GM13977 (cell line): ENCODE measurements at regions not wholly inside any gene's neighbourhood (a gene's known extent, or its start where the extent isn't known, plus 50 kb on each side); places are given as distances from the start of the nearest gene placed in this dataset.

ENCODE experiments used
- DNase-seq: peaks from one replicate; pipeline ENCODE4 v3.0.0; 2012; ENCODE audit warnings: low spot score
- in situ Hi-C: fragments of 300-500 bp; cut with MboI; formaldehyde crosslinking; loops from one replicate; pipeline ENCODE4 v1.12.0; 2022; ENCODE audit warnings: low sequenced_read_pairs, low pct_unique_long_range_greater_than_20kb, mixed read lengths, inconsistent platforms; ENCODE audit not compliant: unreplicated experiment
- TF ChIP-seq, protein P1 (sequence below): IDR thresholded peaks from 2 replicates; pipeline ENCODE4 v1.5.1; 2012; ENCODE audit warnings: mild to moderate bottlenecking, control low read depth; ENCODE audit not compliant: insufficient read depth; ENCODE audit errors: extremely low read depth, missing control alignments

DNA sequence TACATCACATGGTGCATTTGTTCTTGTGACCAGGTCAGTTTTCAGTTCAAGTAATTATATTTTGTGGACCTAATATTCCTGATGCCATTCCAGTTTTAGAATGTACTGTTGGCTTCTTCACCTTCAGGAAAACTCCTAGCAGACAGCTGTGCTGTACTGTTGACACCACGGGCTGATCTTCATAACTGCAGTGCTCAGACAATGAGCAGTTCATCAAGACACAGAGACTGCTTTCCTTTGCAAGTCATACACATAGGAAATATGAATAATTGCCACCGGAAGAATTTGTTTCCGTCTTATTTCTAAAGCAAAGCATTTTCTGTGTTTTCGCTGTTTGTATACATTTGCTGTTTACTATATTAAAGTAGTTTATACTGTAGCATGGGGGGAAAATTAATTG is 89.8 kb downstream of the C6orf118 start:
- DNase-seq, result no peak
- in situ Hi-C loops, result no loop called here
- TF ChIP-seq, protein P1, sequence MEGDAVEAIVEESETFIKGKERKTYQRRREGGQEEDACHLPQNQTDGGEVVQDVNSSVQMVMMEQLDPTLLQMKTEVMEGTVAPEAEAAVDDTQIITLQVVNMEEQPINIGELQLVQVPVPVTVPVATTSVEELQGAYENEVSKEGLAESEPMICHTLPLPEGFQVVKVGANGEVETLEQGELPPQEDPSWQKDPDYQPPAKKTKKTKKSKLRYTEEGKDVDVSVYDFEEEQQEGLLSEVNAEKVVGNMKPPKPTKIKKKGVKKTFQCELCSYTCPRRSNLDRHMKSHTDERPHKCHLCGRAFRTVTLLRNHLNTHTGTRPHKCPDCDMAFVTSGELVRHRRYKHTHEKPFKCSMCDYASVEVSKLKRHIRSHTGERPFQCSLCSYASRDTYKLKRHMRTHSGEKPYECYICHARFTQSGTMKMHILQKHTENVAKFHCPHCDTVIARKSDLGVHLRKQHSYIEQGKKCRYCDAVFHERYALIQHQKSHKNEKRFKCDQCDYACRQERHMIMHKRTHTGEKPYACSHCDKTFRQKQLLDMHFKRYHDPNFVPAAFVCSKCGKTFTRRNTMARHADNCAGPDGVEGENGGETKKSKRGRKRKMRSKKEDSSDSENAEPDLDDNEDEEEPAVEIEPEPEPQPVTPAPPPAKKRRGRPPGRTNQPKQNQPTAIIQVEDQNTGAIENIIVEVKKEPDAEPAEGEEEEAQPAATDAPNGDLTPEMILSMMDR, result no peak

DNA sequence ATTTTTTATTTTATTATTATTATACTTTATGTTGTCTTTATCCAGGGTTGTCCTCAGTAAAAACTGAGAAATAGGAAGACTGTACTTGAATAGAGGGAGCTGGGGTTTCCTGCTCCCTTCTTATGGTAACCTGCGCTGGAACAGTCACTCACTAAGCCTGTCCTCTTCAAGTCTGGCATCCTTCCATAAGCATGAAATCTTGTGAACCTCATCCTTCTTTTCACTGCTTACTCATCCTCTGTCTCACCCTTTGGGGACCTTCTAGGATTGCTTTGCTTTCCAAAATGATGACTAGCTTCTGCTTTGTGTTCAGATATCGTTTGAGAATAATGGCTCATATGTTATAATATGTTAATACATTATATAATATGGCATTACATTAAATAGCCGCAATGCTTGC is 90.6 kb downstream of the C6orf118 start:
- in situ Hi-C loops, result no loop called here
- no peak for DNase-seq
- TF ChIP-seq, protein P1, result no peak

DNA sequence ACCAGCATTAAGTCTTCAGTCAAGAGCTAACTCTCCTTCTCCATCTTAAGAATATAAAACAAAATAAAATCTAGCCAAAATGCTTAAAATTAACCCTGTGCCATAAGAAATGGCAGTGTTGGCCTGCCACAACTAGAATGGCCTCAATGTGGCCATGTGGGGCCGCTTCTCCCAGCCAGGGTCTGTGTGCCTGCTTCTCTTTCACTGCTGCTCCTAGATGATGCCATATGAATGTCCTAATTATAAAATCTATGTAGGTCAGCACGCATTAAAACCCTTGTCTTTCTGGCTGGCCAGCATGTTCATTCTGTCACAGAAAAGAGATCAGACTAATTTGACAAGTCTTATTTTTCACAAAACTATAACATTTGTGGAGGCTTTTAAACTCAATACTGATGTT is 102.6 kb downstream of the C6orf118 start:
- TF ChIP-seq, protein P1, result no peak
- in situ Hi-C loops, result no loop called here
- DNase-seq, result no peak

DNA sequence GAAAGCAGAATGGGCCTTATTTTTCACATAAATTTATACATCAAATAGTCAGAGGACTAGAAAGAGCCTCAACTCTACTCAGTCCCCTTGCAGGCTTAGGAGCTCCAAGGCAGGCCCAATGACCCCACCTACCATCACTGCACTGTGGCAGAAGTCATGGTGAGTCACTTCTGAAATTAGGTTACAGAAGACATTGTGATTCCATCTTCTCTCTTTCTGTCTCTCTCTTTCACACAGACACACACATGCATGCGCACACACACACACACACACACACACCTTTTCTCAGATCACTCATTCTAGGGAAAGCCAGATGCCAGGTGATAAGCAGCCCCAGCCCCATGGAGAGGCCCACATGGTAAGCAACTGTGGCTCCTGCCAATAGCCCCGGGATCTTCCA is 103.8 kb downstream of the C6orf118 start:
- no peak for DNase-seq

DNA sequence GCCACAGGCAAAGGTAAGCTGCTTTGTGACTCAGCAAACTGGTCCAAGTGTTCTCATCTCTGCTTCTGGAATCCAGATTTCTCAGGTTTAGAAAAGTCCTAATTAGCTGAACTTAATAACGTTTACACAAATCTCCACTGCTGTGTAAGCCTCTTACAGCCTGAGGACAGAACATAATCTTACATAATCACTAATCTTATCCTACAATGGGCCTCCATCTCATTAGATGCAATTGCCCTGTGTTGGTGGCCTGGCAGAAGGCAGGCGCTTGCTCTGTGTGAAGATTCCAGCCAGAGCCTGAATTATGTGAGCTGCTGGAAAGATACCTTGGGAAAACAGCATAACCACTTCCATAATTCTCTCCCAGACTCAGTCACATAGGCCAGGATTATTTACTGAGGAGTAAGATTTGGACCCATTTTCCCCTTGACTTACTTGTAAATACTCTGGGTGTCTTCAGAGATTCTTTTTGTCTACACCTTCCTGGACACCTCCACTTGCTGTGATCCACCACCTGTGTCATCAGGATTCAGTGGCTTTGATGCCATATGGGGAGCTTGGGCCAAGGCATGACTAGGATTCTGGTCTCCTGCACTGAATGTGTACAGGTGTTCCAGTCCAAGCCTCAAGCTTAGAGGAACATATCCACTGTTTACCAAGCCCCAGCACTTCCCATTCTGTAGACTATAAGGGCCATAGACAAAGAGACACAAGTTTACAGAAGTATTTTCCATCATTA is 104.4 kb downstream of the C6orf118 start:
- TF ChIP-seq, protein P1, result no peak
- in situ Hi-C loops, result no loop called here
- DNase-seq, result no peak

More for the DNA sequence above, 103.8 kb downstream of the C6orf118 start:
- in situ Hi-C loops, result no loop called here
- TF ChIP-seq, protein P1, result no peak

DNA sequence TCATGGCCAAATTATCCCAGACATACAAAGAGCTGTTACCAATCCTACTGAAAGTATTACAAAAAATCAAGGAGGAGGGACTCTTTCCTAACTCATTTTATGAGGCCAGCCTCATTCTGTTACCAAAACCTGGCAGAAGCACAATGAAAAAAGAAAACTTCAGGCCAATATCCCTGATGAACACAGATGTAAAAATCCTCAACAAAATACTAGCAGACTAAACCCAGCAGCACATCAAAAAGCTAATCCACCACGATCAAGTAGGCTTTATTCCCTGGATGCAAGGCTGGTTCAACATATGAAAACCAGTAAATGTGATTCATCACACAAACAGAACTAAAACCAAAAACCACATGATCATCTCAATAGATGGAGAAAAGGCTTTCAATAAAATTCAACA is 109.2 kb downstream of the C6orf118 start:
- in situ Hi-C loops, result no loop called here

More for the DNA sequence above, 109.2 kb downstream of the C6orf118 start:
- DNase-seq, result no peak
- TF ChIP-seq, protein P1, result no peak
